ENCODE measurements at regions not wholly inside any gene's neighbourhood (a gene's known extent, or its start where the extent isn't known, plus 50 kb on each side); places are given as distances from the start of the nearest gene placed in this dataset.

DNA sequence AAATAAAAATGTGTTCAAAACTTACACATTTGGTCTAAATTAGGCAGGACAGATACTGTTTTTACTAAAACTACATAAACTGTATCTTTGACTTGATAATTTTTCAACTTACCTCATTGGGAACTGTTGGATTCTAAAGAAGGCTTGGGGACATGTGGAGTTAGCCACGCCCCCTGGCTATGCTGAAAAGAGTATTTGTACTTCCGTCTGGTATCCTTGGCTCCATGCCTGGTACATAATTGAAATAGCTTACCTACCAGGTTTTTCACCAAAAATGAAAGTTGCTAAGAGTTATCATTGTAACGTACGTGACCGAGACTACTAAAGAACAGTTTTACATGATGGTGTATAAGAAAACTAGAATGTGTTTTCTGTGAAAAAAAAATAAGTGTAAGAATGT lies 604.8 kb upstream of the IGFBP3 start:
- TF ChIP-seq CTCF (IDR thresholded peaks at IDR 0.05; ENCODE audit: control extremely low read depth in 1 of 3, insufficient read depth in 1 of 3, low read depth in 1 of 3, low read length in 3 of 3) (no peak), TAF1 (IDR thresholded peaks at IDR 0.05; ENCODE audit: low read depth, low read length) (no peak)

Measured in H1 (cell line).